Nucleus accumbens (tissue), 56 donors: ENCODE measurements at regions not wholly inside any gene's neighbourhood (a gene's known extent, or its start where the extent isn't known, plus 50 kb on each side); places are given as distances from the start of the nearest gene placed in this dataset.
A peak's percentile ranks its signal among the peaks of the same experiment; 100 is the strongest.

Experiments used
- DNase-seq, 56 donors: peaks; one replicate each; lab custom pipeline; 2025; lab: John Stamatoyannopoulos, UW

DNA sequence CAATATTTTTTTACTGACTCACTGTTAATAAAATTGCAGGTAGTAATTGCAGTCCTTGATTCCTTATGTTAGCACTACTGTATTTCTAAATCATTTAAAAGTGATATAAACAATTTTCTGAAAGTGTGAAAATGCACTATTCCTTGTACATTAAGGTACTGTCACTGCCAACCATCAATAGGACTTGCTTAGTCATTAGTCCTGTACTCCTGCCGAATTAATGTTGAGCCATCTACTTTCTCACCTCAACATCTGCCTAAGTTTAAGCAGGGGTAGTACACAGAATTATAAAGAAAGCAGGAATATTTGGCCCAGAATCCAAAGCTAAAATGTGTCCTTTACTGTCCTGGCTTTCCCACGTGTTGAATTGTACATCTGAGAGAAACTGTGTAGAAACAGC is 87.0 kb upstream of the TRPC3 start:
- DNase-seq = no peak

DNA sequence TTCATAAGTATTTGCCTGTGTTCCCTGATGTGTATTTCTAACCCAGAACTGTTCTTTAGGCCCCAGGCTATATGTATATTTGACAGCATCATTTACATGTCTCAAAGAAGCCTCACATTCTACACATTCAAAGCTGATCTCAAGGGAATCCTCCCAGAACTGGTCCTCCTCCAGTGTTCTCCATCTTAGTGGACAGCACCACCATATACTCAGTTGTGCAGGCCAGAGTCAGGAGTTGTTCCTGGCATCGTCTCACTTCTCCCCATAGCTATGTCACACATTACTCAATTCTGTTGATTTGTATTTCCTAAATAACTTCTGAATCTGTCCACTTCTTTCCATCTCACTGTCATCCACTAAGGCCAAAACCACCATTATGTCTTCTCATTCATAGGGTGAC is 82.8 kb upstream of the TRPC3 start:
- no peak for DNase-seq

DNA sequence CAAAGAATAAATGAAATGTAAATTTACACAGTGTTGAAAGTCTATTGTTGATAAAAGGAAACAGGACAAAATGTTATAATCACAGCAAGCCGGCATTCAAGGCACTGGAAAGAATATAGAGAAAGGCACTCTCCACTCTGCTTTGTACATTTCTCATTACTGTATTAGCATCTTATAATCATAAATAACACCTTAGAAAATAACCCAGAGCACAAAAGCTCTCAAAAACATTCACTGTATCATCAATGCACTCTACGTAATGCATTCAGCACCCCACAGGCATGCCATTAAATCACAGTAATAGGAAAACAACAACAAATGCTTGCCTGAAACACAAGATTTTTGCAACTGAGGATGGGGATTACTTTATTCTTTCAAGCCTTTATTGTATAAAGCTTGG is 75.3 kb upstream of the TRPC3 start:
- no peak for DNase-seq

DNA sequence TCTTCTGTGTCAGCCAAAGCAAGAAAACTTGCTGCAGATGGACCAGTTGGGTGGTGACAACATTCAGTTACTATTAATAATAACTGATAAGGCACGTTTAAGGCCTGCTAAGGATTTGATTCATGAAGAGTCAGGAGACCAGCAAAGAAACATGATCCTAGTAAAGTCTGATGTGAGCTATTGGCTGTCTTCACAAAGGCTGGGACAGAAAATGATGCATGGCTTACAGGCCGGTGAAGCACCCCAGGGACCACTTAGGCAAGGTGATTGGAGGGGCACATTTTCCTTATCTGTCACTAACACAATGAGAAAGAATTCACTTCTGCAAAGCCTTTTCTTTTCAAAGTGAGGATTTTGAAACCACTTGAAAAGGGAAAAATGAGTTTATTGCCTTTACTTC is 65.4 kb upstream of the TRPC3 start:
- DNase-seq = no peak

DNA sequence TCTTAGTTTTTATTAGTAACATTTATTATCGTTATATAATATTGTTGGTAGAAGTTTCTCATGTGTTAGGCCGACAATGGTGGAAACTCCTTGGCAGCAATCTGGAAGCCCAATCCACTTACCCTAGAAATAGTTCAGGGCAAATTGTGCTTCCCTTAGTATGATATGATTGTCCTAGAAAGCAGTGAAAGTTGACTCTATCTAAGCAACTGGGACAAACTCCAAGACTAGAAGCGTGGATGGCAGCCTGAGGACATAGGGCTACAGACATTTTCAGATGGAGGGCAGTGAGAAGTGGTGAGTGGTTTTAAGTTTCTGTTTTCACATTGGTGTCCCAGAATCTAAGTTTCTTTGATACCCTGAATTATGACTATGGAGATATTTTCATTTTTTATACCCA is 63.3 kb upstream of the TRPC3 start:
- no peak for DNase-seq

DNA sequence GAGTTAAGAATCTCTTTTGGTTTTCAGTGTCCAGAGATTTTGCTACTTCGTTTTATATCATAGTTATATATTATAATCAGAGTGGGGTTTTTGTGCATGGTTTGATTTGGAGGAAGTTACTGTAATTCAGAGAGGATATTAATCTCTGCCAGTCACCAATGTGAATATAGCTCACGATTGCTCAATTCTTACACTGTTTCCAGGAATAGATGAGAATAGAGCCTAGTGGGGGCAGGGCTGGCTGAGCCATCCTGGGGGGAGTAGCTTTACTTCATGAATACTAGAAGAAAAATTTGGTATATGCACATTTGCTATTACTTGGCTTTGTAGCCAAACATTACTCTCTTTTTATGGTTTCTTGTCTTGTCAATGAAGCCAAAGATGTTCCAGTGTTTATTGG is 60.9 kb upstream of the TRPC3 start:
- DNase-seq = no peak

DNA sequence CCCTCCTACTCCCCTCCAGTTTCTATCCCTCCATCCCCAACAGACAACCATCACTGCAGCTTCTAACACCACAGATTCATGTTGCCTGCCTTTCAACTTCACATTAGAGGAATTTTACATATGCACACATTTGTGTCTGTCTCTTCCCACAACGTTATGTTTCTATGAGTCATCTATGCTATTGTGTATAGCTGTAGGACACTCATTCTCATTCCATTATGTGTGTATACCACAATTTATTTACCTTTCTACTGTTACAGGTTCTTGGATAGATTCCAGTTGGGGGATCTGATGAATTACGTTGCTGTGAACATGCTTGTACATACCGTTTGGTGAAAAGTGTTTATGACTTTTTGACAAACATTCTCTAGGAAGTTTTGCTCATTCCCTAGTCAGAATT is 58.8 kb upstream of the TRPC3 start:
- no peak for DNase-seq

DNA sequence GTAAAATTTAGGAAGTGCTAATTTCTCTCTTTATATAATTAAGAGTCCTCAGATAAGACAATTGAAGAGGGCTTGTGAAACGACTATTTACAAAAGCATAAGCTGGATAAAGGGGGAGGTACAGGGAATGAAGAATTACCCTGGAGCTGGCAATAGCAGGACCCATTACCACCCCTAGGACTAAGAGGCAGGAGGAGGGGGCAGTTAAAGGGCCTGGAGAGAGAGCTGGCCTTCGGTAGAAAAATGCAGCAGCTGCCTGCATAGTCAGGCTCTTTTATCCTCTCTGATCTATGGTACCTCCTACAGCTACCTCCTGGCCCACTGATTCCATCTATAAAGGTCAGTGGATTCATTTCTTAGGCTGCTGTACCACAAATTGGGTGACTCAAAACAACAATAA is 57.7 kb upstream of the TRPC3 start:
- DNase-seq = no peak

DNA sequence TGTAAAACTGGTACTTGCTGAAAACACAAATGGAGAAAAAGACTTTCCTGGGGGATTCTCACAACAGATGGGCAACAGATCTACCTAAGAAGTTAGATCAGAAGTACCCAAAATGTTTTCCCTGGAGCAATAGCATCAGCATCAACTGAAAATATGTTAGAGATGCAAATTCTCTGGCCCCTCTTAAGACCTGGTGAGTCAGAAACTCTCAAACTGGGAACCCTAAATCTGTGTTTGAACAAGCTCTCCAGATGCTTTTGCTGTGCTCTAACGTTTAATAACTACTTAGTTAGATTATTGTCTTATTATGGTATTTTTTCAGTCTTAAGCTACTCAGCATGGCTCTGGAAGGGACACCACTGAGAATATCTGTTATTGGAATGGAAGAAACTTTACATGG is 55.2 kb upstream of the TRPC3 start:
- no peak for DNase-seq

DNA sequence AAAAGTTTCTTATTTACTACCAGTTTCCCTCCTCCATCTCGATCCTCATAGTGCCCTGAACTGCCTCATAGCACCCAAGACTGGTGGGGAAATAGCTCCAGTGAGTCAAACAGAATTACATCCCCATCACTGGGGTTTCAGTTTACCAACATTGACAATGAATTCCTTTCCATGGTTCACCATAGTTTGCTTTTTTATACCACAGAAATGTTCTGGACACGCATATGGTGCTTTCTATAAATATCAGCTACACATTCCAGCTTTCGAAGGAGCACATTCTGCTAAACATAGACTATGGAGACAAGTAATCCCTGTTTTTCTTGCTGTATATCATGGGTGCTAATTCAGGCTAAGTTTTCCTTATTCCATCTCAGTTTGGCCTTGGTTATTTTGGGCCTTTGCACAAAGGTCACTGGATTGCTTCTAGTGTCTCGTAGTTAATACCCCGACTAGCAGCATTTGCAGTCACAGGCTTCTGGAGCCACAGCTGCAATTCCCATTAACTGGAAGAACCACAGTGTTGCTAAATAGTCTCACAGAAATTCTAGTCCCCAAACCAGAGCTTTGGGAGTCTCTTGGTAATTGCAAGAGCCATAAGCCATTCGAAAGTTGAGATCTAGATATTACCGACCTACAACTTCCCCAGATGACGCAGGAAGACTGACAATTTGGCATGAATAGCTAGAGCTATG is 53.4 kb upstream of the TRPC3 start:
- no peak for DNase-seq

DNA sequence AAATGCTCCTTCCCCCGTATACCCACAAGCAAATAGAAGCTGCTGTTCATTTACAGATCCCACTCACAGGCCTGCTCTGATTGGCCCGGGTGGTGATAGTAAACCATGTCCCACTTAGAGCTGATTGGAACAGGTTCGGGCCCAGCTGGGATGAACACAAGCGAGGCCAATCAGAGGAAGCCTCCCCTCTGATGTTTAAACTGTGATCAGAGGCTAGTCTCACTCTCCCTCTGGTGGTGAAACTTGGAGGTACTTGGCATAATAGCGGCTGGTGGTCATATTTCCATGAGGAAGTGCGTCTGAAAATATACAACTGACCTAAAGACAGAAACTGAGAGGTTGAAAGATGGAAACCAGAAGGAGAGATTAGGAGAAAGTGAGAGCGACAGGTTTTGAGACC is 51.5 kb upstream of the TRPC3 start:
- peak in 1 of 56 donors; percentile 1 for DNase-seq
